ENCODE measurements at regions not wholly inside any gene's neighbourhood (a gene's known extent, or its start where the extent isn't known, plus 50 kb on each side); places are given as distances from the start of the nearest gene placed in this dataset.

- no peak for DNase-seq (ENCODE audit: low read depth in 1 of 2, low spot score in 1 of 2)
Observed at GRCh38 chr13:33743438-33744368, 74.2 kb upstream of the RFC3 start.

- DNase-seq (ENCODE audit: low read depth in 1 of 2, low spot score in 1 of 2) = no peak
Observed at GRCh38 chr13:33744589-33745369, 73.2 kb upstream of the RFC3 start.

GRCh38 chr13:33745370-33746324, 72.3 kb upstream of the RFC3 start:
- no peak for DNase-seq (ENCODE audit: low read depth in 1 of 2, low spot score in 1 of 2)

- no peak for DNase-seq (ENCODE audit: low read depth in 1 of 2, low spot score in 1 of 2)
Observed at GRCh38 chr13:33746867-33747266, 71.1 kb upstream of the RFC3 start.

GRCh38 chr13:33751151-33751550, 66.8 kb upstream of the RFC3 start:
- no peak for DNase-seq (ENCODE audit: low read depth in 1 of 2, low spot score in 1 of 2)

- no peak for DNase-seq (ENCODE audit: low read depth in 1 of 2, low spot score in 1 of 2)
Observed at GRCh38 chr13:33752094-33752493, 65.9 kb upstream of the RFC3 start.

- no peak for DNase-seq (ENCODE audit: low read depth in 1 of 2, low spot score in 1 of 2)
Observed at GRCh38 chr13:33752597-33752996, 65.4 kb upstream of the RFC3 start.

- no peak for DNase-seq (ENCODE audit: low read depth in 1 of 2, low spot score in 1 of 2)
Observed at GRCh38 chr13:33756929-33757328, 61.0 kb upstream of the RFC3 start.

GRCh38 chr13:33757713-33758112, 60.2 kb upstream of the RFC3 start:
- DNase-seq (ENCODE audit: low read depth in 1 of 2, low spot score in 1 of 2) = no peak

GRCh38 chr13:33758113-33758512, 59.8 kb upstream of the RFC3 start:
- DNase-seq (ENCODE audit: low read depth in 1 of 2, low spot score in 1 of 2) = no peak

GRCh38 chr13:33761740-33762139, 56.2 kb upstream of the RFC3 start:
- no peak for DNase-seq (ENCODE audit: low read depth in 1 of 2, low spot score in 1 of 2)

GRCh38 chr13:33763021-33763420, 54.9 kb upstream of the RFC3 start:
- DNase-seq (ENCODE audit: low read depth in 1 of 2, low spot score in 1 of 2) = no peak

- no peak for DNase-seq (ENCODE audit: low read depth in 1 of 2, low spot score in 1 of 2)
Observed at GRCh38 chr13:33764716-33765115, 53.2 kb upstream of the RFC3 start.

GRCh38 chr13:33766329-33767123, 51.4 kb upstream of the RFC3 start:
- DNase-seq (ENCODE audit: low read depth in 1 of 2, low spot score in 1 of 2) = no peak

GRCh38 chr13:33767140-33767539, 50.8 kb upstream of the RFC3 start:
- DNase-seq (ENCODE audit: low read depth in 1 of 2, low spot score in 1 of 2) = no peak
